ENCODE measurements at regions not wholly inside any gene's neighbourhood (a gene's known extent, or its start where the extent isn't known, plus 50 kb on each side); places are given as distances from the start of the nearest gene placed in this dataset.
A peak's percentile ranks its signal among the peaks of the same experiment; 100 is the strongest.

DNA sequence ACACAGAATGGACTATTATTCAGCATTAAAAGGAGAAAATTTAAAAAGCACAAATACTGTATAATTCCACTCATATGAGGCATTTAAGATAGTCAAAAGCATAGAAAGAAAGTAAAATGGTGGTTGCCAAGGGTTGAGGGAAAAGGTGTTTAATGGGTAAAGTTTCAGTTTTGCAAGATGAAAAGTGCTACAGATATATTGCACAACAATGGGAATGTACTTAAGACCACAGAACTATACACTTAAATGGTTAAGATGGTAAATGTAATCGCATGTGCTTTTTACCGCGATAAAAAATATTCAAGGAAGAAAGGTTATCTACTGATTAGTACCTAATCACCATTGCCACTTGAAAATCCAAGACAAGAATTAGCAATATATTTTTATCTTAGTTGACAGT is 71.8 kb upstream of the NOX3 start:
- H3K9me3 ChIP-seq (ENCODE audit: low read depth), result no peaks in the 10 kb centered on the region
- no peaks in the 10 kb centered on the region for H3K36me3 ChIP-seq
- no peak overlapping the region for H3K27ac ChIP-seq
- TF ChIP-seq, protein P1, sequence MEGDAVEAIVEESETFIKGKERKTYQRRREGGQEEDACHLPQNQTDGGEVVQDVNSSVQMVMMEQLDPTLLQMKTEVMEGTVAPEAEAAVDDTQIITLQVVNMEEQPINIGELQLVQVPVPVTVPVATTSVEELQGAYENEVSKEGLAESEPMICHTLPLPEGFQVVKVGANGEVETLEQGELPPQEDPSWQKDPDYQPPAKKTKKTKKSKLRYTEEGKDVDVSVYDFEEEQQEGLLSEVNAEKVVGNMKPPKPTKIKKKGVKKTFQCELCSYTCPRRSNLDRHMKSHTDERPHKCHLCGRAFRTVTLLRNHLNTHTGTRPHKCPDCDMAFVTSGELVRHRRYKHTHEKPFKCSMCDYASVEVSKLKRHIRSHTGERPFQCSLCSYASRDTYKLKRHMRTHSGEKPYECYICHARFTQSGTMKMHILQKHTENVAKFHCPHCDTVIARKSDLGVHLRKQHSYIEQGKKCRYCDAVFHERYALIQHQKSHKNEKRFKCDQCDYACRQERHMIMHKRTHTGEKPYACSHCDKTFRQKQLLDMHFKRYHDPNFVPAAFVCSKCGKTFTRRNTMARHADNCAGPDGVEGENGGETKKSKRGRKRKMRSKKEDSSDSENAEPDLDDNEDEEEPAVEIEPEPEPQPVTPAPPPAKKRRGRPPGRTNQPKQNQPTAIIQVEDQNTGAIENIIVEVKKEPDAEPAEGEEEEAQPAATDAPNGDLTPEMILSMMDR (IDR thresholded peaks at IDR 0.05; ENCODE audit: low read depth, low read length), result no peak
- peaks cover 8% of the 10 kb centered on the region for H3K4me1 ChIP-seq (ENCODE audit: low read depth)
- DNase-seq (ENCODE audit: low read depth in 1 of 2, low spot score in 1 of 2), result no peak
- no peak overlapping the region for H3K4me3 ChIP-seq
- H3K27me3 ChIP-seq, result no peaks in the 10 kb centered on the region

DNA sequence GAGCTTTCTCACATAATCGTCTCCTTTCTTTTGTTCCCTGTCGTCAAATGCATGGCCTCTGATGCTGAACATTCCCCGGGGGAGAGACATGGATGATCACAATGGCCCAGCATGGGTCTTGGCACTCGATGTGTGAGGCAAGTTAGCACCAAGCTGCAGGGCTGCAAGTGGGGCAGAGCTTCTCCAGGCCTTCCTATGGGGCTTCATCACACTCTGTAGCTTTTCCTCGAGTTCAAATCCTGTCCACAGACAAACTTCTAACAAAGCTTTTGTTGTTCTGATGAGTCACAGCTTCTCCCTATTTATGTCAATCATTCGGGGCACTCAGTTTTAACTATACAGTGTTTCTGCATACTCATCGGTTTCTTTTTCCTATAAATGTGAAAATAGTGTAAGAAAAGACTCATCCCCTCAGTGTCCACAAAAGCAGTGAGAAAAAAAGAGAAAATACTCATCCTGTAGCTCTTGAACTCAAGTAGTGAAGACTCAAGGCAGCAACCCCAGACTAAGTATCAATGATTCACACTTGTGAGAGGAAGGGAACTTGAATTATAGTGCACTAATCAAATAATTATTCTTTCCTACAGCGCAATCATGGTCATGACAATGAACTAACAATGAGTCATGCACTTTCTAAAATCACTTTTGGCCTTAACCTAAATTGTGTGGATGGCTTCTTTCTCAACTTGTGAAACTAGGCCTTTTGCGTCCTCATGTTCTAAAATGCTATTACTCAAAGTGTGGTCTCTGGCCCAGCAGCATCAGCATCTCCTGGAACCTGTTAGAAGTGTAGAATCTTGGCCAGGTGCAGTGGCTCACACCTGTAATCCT is 68.4 kb upstream of the NOX3 start:
- peak in 1 of 2 donors; percentile 54 for DNase-seq (ENCODE audit: low read depth in 1 of 2, low spot score in 1 of 2)
- no peaks in the 10 kb centered on the region for H3K9me3 ChIP-seq (ENCODE audit: low read depth)
- H3K27me3 ChIP-seq, result no peaks in the 10 kb centered on the region
- H3K4me3 ChIP-seq, result no peak overlapping the region
- TF ChIP-seq, protein P1 (IDR thresholded peaks at IDR 0.05; ENCODE audit: low read depth, low read length), result no peak
- no peaks in the 10 kb centered on the region for H3K36me3 ChIP-seq
- H3K27ac ChIP-seq, result no peak overlapping the region
- no peaks in the 10 kb centered on the region for H3K4me1 ChIP-seq (ENCODE audit: low read depth)

DNA sequence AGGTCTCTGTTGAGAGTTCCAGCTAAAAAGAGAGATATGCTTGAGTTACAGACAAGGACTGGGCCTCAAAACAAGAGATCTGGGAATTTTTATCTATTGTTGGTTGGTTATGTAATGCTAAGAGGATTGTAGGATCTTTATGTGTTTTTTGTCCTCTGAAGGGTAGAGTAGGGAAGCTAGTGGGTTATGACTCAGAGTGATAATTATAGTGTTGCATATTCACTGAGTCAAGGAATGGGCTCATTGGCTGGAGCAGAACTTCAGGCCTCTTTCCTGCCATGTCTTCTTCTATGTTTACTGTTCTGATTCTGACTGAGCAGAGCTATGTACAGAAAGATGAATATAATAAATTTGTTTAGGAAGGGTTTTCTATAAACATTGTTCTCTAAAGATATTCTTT is 66.1 kb upstream of the NOX3 start:
- TF ChIP-seq, protein P1 (IDR thresholded peaks at IDR 0.05; ENCODE audit: low read depth, low read length), result no peak
- no peak for DNase-seq (ENCODE audit: low read depth in 1 of 2, low spot score in 1 of 2)
- Histone ChIP-seq H3K4me3 (no peak overlapping the region), H3K36me3 (no peaks in the 10 kb centered on the region), H3K27ac (no peak overlapping the region), H3K9me3 (ENCODE audit: low read depth) (no peaks in the 10 kb centered on the region), H3K27me3 (no peaks in the 10 kb centered on the region), H3K4me1 (ENCODE audit: low read depth) (no peaks in the 10 kb centered on the region)

DNA sequence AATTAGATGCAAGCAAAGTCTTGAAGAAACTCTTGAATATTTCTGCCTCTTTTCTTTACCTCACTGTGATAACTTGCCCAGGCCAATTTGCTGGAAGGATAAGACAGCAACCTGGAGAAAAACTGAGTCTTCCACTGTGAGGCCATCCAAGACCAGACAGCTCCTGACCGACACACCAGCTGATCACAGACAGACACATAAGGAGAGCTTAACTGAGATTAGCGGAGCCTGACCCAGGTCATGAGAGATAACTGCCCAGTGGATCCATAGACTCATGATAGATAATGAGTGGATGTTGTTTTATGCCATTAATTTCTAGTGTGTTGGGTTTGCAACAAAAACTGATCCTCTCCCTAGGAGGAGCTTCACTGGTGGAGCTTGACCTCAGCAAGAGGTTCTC is 64.4 kb upstream of the NOX3 start:
- Histone ChIP-seq H3K9me3 (ENCODE audit: low read depth) (no peaks in the 10 kb centered on the region), H3K4me3 (no peak overlapping the region), H3K4me1 (ENCODE audit: low read depth) (no peaks in the 10 kb centered on the region), H3K36me3 (no peaks in the 10 kb centered on the region), H3K27me3 (no peaks in the 10 kb centered on the region), H3K27ac (no peak overlapping the region)
- TF ChIP-seq, protein P1 (IDR thresholded peaks at IDR 0.05; ENCODE audit: low read depth, low read length), result no peak
- no peak for DNase-seq (ENCODE audit: low read depth in 1 of 2, low spot score in 1 of 2)

DNA sequence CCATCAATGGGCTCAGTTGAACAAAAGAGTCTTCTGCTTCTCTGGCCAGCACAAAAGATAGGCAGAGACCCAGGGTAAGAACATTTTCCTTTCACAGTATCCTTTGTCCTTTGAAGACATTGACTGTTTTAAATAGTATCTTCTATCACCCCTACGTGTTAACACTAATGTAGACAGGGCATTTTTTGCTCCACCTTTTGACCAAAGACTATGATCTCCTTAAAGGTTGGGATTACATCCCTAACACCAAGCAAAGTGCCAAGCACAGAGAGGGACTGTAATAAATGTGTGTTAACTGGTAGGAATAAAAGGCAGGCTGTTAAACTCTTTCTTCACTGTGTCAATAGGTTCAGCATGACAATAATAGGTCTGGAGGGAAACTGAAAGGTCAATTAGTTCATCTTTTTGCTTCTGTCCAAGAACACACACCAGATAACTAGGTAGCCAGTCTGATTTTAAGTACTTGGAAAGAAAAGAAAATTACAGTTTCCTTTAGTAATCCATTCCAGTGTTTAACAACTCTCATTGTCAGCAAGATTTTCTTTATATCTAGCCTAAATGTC is 63.6 kb upstream of the NOX3 start:
- Histone ChIP-seq H3K27me3 (no peaks in the 10 kb centered on the region), H3K4me1 (ENCODE audit: low read depth) (no peaks in the 10 kb centered on the region), H3K27ac (no peak overlapping the region), H3K9me3 (ENCODE audit: low read depth) (no peaks in the 10 kb centered on the region), H3K4me3 (no peak overlapping the region), H3K36me3 (no peaks in the 10 kb centered on the region)
- TF ChIP-seq, protein P1 (IDR thresholded peaks at IDR 0.05; ENCODE audit: low read depth, low read length), result no peak
- no peak for DNase-seq (ENCODE audit: low read depth in 1 of 2, low spot score in 1 of 2)
